ENCODE measurements at regions not wholly inside any gene's neighbourhood (a gene's known extent, or its start where the extent isn't known, plus 50 kb on each side); places are given as distances from the start of the nearest gene placed in this dataset.

GRCh38 chr3:150346266-150346665, 61.8 kb upstream of the TSC22D2 start:
- DNase-seq (ENCODE audit: low read depth, low spot score) = no peak
- Histone ChIP-seq H3K27ac (ENCODE audit: control insufficient read depth, insufficient read depth, low read length) (peak overlapping the region; percentile 88), H3K9me1 (ENCODE audit: control insufficient read depth, extremely low read depth, insufficient read depth, low read length) (no peaks in the 10 kb centered on the region), H3K9me3 (ENCODE audit: control insufficient read depth, low read depth, low read length) (no peaks in the 10 kb centered on the region), H3K4me2 (ENCODE audit: control insufficient read depth, extremely low read depth, insufficient read depth, low read depth, low read length) (no peak overlapping the region), H3K36me3 (ENCODE audit: control insufficient read depth in 2 of 2, extremely low read depth in 1 of 2, insufficient read depth in 2 of 2, low read length in 2 of 2) (no peaks in the 10 kb centered on the region), H3K9ac (ENCODE audit: control insufficient read depth, extremely low read depth, insufficient read depth, low read length) (peak overlapping the region; percentile 56), H3K4me1 (ENCODE audit: control insufficient read depth, extremely low read depth, insufficient read depth, low read length) (peaks cover 73% of the 10 kb centered on the region), H3K27me3 (ENCODE audit: control insufficient read depth, extremely low read depth, insufficient read depth, low read length) (no peaks in the 10 kb centered on the region), H4K20me1 (ENCODE audit: control insufficient read depth, extremely low read depth, insufficient read depth, low read length) (no peaks in the 10 kb centered on the region), H3K79me2 (ENCODE audit: control insufficient read depth, insufficient read depth, low read length) (no peaks in the 10 kb centered on the region), H2AFZ (ENCODE audit: control insufficient read depth, low read length) (no peak overlapping the region), H3K4me3 (ENCODE audit: control insufficient read depth in 2 of 3, extremely low read depth in 1 of 3, insufficient read depth in 2 of 3, low read depth in 1 of 3, low read length in 3 of 3) (no peak overlapping the region)
- FAIRE-seq = no peak
- TF ChIP-seq EZH2 (IDR thresholded peaks at IDR 0.05; ENCODE audit: low read length) = no peak
- dilution Hi-C loops (cut with MboI; ENCODE audit: extremely low pct_ligation_motif_present, low sequenced_read_pairs) = no loop called here

- peak overlapping the region in 2 of 3 experiments; percentile 26 to 29 for H3K4me3 ChIP-seq (ENCODE audit: control insufficient read depth in 2 of 3, extremely low read depth in 1 of 3, insufficient read depth in 2 of 3, low read depth in 1 of 3, low read length in 3 of 3)
- peak overlapping the region; percentile 54 for H3K9ac ChIP-seq (ENCODE audit: control insufficient read depth, extremely low read depth, insufficient read depth, low read length)
- H3K36me3 ChIP-seq (ENCODE audit: control insufficient read depth in 2 of 2, extremely low read depth in 1 of 2, insufficient read depth in 2 of 2, low read length in 2 of 2) = no peaks in the 10 kb centered on the region
- no peak overlapping the region for H2AFZ ChIP-seq (ENCODE audit: control insufficient read depth, low read length)
- no peaks in the 10 kb centered on the region for H3K27me3 ChIP-seq (ENCODE audit: control insufficient read depth, extremely low read depth, insufficient read depth, low read length)
- FAIRE-seq (peak; percentile 98), DNase-seq (ENCODE audit: low read depth, low spot score) (peak; percentile 95)
- peak overlapping the region; percentile 79 for H3K4me2 ChIP-seq (ENCODE audit: control insufficient read depth, extremely low read depth, insufficient read depth, low read depth, low read length)
- no peak for TF ChIP-seq EZH2 (IDR thresholded peaks at IDR 0.05; ENCODE audit: low read length)
- TF ChIP-seq, protein P1, sequence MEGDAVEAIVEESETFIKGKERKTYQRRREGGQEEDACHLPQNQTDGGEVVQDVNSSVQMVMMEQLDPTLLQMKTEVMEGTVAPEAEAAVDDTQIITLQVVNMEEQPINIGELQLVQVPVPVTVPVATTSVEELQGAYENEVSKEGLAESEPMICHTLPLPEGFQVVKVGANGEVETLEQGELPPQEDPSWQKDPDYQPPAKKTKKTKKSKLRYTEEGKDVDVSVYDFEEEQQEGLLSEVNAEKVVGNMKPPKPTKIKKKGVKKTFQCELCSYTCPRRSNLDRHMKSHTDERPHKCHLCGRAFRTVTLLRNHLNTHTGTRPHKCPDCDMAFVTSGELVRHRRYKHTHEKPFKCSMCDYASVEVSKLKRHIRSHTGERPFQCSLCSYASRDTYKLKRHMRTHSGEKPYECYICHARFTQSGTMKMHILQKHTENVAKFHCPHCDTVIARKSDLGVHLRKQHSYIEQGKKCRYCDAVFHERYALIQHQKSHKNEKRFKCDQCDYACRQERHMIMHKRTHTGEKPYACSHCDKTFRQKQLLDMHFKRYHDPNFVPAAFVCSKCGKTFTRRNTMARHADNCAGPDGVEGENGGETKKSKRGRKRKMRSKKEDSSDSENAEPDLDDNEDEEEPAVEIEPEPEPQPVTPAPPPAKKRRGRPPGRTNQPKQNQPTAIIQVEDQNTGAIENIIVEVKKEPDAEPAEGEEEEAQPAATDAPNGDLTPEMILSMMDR (optimal IDR thresholded peaks at IDR 0.05 in 1 of 3, IDR thresholded peaks at IDR 0.05 in 1 of 3, conservative IDR thresholded peaks at IDR 0.05 in 1 of 3; ENCODE audit: extremely low read depth in 1 of 3, insufficient read depth in 2 of 3, low read length in 3 of 3) = no peak
- H4K20me1 ChIP-seq (ENCODE audit: control insufficient read depth, extremely low read depth, insufficient read depth, low read length) = no peaks in the 10 kb centered on the region
- dilution Hi-C loops (cut with MboI; ENCODE audit: extremely low pct_ligation_motif_present, low sequenced_read_pairs) = no loop called here
- H3K9me3 ChIP-seq (ENCODE audit: control insufficient read depth, low read depth, low read length) = no peaks in the 10 kb centered on the region
- peak overlapping the region; percentile 88 for H3K27ac ChIP-seq (ENCODE audit: control insufficient read depth, insufficient read depth, low read length)
- no peaks in the 10 kb centered on the region for H3K9me1 ChIP-seq (ENCODE audit: control insufficient read depth, extremely low read depth, insufficient read depth, low read length)
- H3K79me2 ChIP-seq (ENCODE audit: control insufficient read depth, insufficient read depth, low read length) = no peaks in the 10 kb centered on the region
- H3K4me1 ChIP-seq (ENCODE audit: control insufficient read depth, extremely low read depth, insufficient read depth, low read length) = peaks cover 61% of the 10 kb centered on the region
Measured at GRCh38 chr3:150345021-150345538, 63.0 kb upstream of the TSC22D2 start.
